Cardiac septum (tissue), 1 donor: ENCODE measurements at regions not wholly inside any gene's neighbourhood (a gene's known extent, or its start where the extent isn't known, plus 50 kb on each side); places are given as distances from the start of the nearest gene placed in this dataset.
"Not testable (repeated sequence)": the region's sequence is repeated elsewhere in the genome, so short reads cannot be mapped to it uniquely, and the experiment has no call there.

ENCODE experiments used
- DNase-seq: peaks from one replicate; pipeline ENCODE4 v3.0.0-alpha.2; 2020; ENCODE audit warnings: low spot score
- intact Hi-C: fragments of 100-400 bp; cut with DNase I; formaldehyde crosslinking; loops from one replicate; pipeline ENCODE4 v1.14.0; 2022
- donor health status: DM: no; HTN: no; CAD: no.

DNA sequence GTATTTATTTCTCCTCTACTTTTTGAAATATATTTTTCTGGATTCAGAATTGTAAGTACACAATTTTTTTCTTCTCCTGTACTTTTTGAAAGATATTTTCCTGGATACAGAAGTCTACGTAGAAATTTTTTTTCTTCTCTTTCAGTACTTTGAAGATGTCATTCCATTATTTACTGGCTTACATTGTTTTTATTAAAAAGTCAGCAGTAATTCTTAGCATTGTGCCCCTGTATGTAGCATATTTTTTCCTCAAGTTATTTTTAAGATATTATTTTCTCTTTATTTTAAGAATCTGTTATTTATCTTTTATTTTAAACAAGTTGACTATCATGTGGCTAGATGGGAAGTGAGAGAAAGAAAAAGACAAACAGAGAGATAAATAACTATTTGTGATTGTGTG lies 119.0 kb upstream of the NPSR1 start:
- intact Hi-C loops: no loop called here
- no peak for DNase-seq

DNA sequence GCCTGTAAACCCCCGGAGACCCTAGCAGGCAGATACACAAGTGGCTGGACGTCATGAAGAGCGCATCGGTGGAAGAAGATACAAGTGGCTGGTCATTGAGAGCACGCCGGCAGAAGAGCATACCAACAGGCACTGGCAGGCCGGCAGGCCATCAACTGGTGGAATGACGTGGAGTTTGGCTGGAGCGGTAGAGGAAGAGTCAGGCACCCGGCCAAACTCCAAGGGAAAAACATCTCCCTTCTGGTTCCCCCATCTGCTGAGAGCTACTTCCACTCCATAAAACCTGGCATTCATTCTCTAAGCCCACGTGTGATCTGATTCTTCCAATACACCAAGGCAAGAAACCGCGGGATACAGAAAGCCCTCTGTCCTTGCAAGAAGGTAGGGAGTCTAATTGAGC lies 113.4 kb upstream of the NPSR1 start:
- DNase-seq: no peak
- intact Hi-C loops: no loop called here

DNA sequence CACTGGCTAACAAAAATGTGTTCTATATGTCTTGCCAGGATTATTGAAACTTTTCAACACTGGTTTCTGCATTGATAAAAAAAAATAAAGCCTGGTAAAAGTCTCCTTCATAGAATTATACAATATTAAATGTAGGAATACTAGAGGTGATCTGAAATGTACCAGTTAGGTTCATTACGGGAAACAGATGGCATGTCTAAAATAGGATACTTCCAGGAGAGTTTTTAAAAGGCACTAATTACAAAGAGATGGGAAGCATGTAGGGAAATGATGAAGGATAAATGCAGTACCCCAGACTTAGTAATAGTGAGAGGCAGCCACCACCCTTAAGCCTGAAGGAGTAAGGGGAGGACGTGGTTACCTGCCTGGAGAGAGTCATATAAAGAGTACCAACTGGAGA lies 107.0 kb upstream of the NPSR1 start:
- no peak for DNase-seq

DNA sequence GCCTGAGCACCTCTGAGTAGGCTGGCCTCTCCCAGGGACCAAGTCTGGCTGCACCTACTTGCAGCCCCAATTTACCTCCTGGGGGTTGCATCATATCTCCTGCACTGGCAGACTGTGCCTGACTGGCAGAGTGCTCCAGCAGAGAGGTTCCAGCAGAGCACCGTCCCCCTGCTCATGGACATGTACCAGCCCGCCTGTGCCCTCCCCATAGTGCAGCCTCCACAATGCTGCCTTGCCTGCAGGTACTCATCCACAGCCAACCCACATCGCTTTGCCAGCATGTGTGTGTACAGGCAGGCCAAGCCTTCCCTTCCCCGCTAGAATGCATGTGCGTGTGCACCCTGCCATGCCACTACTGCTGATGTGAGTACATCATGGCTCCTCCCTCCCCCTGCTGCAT lies 105.5 kb upstream of the NPSR1 start:
- intact Hi-C loops: no loop called here
- no peak for DNase-seq

More for the DNA sequence above, 107.0 kb upstream of the NPSR1 start:
- intact Hi-C loops: no loop called here

GRCh38 chr7:34558022-34558421 lies 100.0 kb upstream of the NPSR1 start:
- no peak for DNase-seq
- intact Hi-C loops: no loop called here

DNA sequence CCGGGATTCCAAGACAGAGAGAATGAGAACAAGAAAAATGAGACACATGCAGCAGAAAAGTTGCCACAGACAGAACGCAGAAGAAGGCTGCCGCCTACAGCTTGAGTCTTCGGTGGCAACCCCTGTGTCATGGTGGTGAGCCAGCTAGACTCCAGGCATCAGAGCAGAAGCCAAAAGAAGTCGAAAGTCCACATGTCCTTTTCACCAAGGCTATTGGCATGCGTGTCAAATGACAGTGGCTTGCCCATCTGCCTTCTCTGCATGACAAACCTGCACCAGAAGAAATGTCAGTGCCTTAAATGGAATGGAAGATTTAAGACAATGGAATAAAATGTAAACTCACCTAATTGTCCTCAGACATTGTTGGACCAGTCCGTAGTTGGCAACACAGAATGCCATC lies 93.9 kb upstream of the NPSR1 start:
- no peak for DNase-seq
- intact Hi-C loops: no loop called here

- intact Hi-C loops: no loop called here
- no peak for DNase-seq
Observed at GRCh38 chr7:34567906-34568305, 90.1 kb upstream of the NPSR1 start.

- DNase-seq: no peak
- intact Hi-C loops: no loop called here
Observed at GRCh38 chr7:34569975-34570699, 87.9 kb upstream of the NPSR1 start.

DNA sequence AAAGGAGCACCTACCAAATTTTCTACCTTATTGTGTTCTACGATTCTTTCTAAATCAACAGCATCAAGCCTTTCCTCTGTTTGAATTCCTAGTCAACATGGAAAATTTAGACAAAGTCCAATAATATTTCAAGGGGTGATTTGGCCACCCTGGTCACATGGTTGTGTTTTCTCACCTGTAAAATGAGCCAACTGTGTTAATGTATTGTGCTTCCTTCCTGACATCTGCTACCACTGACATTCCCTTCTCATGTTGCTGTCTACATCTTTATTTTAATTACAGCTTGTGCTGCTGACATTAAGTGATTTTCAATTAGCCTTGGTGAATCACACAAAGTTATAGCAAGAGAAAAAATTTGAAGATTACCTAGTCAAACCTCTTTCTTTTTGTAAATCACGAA lies 83.0 kb upstream of the NPSR1 start:
- DNase-seq: no peak
- intact Hi-C loops: no loop called here

DNA sequence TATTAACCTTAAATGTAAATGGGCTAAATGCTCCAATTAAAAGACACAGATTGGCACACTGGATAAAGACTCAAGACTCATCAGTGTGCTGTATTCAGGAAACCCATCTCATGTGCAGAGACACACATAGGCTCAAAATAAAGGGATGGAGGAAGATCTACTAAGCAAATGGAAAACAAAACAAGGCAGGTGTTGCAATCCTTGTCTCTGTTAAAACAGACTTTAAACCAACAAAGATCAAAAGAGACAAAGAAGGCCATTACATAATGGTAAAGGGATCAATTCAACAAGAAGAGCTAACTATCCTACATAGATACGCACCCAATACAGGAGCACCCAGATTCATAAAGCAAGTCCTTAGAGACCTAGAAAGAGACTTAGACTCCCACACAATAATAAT lies 80.1 kb upstream of the NPSR1 start:
- intact Hi-C loops, DNase-seq: not testable (repeated sequence)

DNA sequence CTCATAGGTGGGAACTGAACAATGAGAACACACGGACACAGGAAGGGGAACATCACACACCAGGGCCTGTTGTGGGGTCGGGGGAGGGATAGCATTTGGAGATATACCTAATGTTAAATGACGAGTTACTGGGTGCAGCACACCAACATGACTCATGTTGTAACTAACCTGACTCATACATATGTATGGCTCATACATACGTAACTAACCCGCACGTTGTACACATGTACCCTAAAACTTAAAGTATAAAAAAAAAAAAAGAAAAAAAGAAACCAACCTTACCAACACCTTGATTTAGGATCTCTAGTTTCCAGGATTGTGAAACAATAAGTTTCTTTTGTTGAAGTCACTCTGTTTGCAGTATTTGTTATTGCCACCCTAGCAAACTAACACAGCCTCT lies 76.3 kb upstream of the NPSR1 start:
- intact Hi-C loops, DNase-seq: not testable (repeated sequence)

DNA sequence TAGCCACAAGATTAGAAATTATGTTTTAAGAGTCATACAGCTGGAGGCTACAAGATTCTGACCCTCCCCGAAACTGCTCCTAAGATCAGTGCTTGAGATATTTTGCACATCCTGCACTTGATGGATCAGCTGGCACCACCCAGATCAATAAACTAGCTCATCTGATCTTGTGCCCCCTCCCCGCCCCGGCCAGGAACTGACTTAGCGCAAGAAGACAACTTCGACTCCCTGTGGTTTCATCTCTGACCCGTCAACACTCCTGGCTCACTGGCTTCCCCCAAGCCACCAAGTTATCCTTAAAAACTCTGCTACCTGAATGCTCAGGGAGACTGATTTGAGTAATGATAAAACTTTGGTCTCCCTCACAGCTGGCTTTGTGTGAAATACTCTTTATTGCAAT lies 73.5 kb upstream of the NPSR1 start:
- intact Hi-C loops: no loop called here

GRCh38 chr7:34596887-34597286 lies 61.1 kb upstream of the NPSR1 start:
- no peak for DNase-seq
- intact Hi-C loops: loop anchor here (10.0 kb wide), 2 partner anchors 272 to 462 kb away; no protein-coding TSS in a partner anchor

More for the DNA sequence above, 73.5 kb upstream of the NPSR1 start:
- DNase-seq: no peak

DNA sequence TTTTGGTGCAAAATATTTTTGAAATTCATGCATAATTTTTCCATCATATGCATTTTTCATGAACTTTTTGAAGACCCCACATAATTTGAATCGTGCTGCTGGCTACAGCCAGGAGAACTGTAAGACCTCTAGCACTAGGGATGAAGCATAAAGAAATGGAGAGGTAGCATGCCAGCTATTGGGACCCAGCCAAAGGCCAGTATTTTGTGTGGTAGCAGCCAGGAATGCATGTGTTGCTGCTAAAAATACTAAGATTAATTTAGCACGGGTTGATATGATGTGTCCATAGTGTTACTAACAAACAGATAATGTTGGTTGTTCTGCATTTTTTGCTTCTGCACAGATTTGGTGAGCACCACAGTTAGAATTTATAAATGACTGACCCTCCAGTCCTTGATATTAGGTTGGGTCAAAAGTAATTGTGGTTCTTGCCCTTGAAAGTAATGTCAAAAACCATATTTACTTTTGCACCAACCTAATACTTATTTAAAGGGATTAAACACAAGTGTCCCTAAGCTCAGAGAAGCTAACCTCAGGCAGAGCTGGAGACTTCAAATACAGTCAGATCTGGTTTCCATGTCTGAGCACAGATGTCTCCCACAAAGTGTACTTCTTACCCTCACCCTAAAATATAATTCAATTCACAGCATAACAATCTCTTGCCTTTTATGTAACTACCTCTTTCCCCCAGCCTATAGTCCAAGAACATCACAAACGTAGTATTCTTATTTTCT lies 54.1 kb upstream of the NPSR1 start:
- intact Hi-C loops: no loop called here
- peak; percentile 76 for DNase-seq
